Hypothalamus (tissue), 51 donors: ENCODE measurements at regions not wholly inside any gene's neighbourhood (a gene's known extent, or its start where the extent isn't known, plus 50 kb on each side); places are given as distances from the start of the nearest gene placed in this dataset.

Experiments used
- DNase-seq, 51 donors: peaks; one replicate each; lab custom pipeline; 2025; lab: John Stamatoyannopoulos, UW

GRCh38 chr2:64393383-64394010, 60.5 kb upstream of the LGALSL start:
- no peak for DNase-seq

DNA sequence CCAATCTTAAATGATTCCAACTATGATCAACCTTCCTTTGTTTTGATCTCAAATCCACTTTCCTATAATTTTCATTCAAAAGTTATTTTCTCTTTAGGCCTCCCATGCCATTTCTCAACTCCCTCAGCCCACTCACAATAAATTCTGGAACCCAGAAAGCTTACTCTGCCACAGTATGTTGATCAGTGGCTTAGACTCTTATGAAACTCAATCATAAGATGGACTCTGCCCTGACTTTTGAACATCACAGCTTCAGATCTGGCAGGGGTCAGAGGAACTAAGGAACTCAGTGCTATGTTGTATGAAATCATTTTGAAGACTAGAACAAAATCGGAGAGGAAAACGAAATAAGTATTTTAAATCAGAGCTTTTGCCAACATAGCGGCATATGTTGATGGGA, 59.8 kb upstream of the LGALSL start:
- no peak for DNase-seq

DNA sequence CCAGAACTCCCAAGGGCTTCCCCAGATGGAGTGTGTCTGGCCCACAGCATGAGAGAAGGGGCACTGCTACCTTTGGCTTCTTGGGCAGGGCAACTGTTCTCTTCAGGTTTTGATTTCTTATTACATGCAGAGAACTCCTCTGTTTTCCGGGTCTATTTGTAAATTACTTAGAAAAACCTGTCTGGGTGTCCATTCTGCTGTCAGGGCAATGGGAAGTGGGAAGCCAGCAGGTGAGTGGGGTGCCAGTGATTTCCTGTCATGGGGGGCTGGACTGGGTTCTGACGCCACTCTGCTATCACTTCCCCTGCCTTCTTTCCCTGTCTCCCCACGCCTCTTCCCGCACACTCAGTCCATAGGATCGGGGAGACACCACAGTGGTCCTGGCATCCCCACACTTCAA, 58.0 kb upstream of the LGALSL start:
- DNase-seq: no peak

DNA sequence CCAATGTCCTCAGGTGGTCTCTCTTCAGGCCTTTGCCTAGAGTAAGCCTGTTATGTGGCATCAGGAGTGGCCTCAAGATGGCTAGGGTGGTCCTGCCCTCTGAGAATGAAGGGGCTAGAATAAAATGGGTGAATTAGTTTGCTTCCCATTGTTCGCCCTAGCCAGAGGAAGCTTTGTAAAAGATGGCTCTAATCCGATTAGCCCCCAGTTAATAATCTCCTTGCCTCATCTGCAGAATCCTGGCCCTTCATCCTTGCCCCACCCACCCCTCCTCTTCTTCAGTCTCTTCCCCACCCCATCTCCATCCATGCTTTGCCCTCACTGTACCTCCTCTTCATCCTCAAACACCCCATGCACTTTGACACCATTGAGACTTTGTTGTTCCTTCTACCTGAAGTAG, 57.4 kb upstream of the LGALSL start:
- no peak for DNase-seq

DNA sequence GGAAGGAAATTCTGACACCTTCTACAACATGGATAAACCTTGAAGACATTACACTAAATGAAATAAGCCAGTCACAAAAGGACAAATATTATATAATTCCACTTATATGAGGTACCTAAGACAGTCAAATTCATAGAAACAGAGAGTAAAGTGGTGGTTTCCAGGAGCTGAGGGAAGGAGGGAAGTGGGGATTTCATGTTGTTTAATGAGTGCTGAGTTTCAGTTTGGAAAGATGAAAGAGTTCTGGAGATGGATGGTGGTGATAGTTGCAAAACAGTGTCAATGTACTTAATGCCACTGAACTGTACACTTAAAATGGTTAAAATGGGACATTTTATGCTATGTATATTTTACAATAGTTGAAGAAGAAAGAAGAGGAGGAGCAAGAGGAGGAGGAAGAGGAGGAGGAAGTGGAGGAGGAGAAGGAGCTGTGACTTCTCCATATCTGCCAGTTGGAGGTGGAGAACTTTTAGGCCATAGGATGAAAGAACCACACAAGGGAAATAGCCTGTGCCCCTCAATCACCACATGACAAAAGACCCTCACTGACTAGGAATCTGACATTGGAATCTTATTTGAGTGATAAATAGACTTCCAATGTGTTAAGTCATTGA, 55.3 kb upstream of the LGALSL start:
- no peak for DNase-seq

- DNase-seq: no peak
Measured at GRCh38 chr2:64399521-64399920, 54.4 kb upstream of the LGALSL start.

DNA sequence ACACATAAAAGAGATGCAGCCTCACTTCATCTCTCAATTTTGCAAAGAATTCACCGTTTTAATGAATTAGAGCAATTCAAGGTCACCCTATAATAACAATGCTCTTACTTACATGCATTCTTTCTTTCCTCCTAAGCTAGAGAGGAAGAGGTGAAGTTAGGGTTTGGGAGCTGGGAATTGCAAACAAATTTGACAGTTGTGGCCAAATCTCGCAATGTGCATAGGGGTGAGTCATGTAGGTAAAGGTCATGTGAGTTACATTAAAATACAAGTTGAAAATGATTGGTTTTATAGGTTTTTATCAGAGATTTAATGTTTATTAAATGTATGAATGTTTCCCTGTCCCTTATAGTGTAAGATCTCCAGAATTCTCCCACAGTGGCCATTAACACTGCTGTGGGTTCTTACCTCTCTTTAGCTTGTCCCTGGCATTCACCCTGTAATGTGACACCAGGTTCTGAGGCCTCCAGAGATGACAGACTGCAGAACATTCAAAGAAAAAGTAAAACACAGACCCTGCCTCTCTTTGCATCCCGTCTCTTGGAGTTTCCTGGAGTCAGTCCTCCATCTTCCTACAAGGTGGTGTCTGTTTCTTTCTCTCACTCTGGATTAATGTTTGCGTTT, 53.7 kb upstream of the LGALSL start:
- no peak for DNase-seq

DNA sequence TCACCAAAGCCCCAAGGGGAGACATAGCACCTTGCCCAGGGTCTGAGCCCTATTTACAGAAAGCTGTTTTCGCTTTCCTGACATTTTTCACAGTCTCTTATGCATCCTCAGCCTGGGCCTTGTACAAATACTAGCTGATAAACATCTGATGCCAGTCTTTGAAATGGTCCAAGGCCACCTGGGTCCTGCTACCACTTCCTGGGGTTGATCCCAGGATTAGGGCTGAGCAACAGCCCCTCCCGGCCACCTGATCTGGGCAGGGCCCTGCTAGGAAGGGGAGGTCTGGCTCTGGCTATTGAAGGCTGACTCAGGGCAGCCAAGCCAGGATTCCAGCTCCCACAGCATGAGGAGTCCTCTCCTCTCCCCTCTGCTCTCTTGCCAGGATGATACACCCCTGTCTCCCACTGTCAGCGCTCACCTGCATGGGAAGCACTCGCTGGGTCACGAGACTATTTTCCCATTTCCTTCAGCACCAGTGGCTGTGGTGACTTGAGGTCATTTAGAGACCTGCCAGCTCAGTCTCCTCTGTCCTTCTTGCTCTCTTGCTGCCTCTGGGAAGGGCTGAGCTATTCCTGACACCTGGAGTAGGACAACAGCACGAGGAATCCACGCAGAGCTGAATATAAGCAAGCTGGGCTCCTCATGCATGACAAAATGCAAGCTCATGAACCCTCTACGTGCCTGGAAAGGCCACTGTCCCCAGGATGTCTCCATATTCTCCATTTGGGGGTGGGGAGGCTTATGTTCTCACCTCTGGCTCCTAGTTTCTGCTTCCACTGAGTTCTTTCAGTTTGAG, 53.0 kb upstream of the LGALSL start:
- no peak for DNase-seq

- no peak for DNase-seq
Measured at GRCh38 chr2:64401529-64401880, 52.5 kb upstream of the LGALSL start.

DNA sequence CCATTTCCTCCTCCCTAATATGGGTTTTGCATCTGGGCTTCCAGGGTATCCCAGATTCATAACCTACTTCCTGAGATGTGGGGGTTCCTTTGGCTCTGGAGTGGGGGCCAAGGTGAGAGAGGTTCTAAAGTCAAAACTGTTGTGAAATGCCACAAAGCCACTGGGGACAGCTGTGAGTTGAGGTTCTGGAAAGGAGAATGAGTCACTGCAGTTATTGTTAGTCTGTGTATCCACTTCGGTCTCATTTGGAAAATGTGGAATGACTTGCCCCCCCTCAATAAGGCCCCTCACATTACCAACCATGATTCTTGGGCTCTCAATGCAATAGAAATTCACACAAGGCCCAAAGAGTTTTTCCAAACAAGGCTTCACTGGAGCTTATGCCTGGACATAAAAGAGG, 51.1 kb upstream of the LGALSL start:
- DNase-seq: peak in 1 of 51 donors; percentile 3

GRCh38 chr2:64403426-64403825, 50.5 kb upstream of the LGALSL start:
- peak in 1 of 51 donors; percentile 0 for DNase-seq

- peak; percentile 8 to 89 (median 63) for DNase-seq
Measured at GRCh38 chr2:64404002-64404731, 49.8 kb upstream of the LGALSL start.
